Neural cell (in vitro differentiated cells): ENCODE measurements at regions not wholly inside any gene's neighbourhood (a gene's known extent, or its start where the extent isn't known, plus 50 kb on each side); places are given as distances from the start of the nearest gene placed in this dataset.

Source experiments
- CTCF ChIP-seq: fragments of 450-650 bp; IDR thresholded peaks from 2 replicates; pipeline ENCODE4 v1.5.1; 2014; ENCODE audit warnings: antibody characterized with exemption, mild to moderate bottlenecking, moderate library complexity; ENCODE audit not compliant: poor library complexity, severe bottlenecking
- EP300 ChIP-seq: fragments of 450-650 bp; conservative IDR thresholded peaks from 2 replicates; pipeline ENCODE4 v1.6.1; 2014; ENCODE audit warnings: antibody characterized with exemption, mild to moderate bottlenecking, moderate library complexity; ENCODE audit not compliant: poor library complexity, severe bottlenecking
- EZH2 ChIP-seq: fragments of 200-600, 300-800 bp; shearing (Covaris generic), sonication (generic); IDR thresholded peaks from 2 replicates; pipeline ENCODE4 v1.6.1; 2014; ENCODE audit warnings: antibody characterized with exemption, low read length, borderline replicate concordance, mild to moderate bottlenecking; ENCODE audit not compliant: insufficient read depth, poor library complexity, severe bottlenecking
- MXI1 ChIP-seq: fragments of 450-650 bp; conservative IDR thresholded peaks from 2 replicates; pipeline ENCODE4 v1.6.1; 2014; ENCODE audit warnings: antibody characterized with exemption, mild to moderate bottlenecking; ENCODE audit not compliant: poor library complexity, severe bottlenecking
- POLR2AphosphoS5 ChIP-seq: IDR thresholded peaks from 2 replicates; pipeline ENCODE4 v1.6.1; 2012
- TAF1 ChIP-seq: IDR thresholded peaks from 2 replicates; pipeline ENCODE4 v1.6.1; 2012; ENCODE audit warnings: low read depth

DNA sequence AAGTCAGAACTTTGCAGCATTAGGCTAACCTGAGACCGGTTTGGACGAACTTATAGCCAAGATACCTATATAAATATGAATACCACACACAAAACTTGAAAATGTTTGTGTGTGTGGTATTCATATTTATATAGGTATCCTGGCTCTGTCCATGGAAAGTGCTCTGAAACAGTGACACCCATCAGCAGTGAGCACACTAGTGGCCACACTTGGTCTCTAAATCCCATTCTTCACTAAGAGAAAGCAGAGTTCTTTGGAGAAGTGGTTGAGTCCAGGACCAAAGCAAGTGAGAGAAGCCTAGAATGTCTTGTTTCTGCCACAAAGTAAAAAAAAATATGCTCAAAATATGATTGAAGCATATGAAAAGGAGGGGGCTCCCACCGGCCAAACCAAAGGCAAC, 146.5 kb downstream of the TWIST2 start:
- TF ChIP-seq CTCF (no peak), MXI1 (no peak), TAF1 (no peak), EP300 (no peak), POLR2AphosphoS5 (no peak), EZH2 (no peak)
